ENCODE measurements at regions not wholly inside any gene's neighbourhood (a gene's known extent, or its start where the extent isn't known, plus 50 kb on each side); places are given as distances from the start of the nearest gene placed in this dataset.

GRCh38 chr11:92826136-92826535 is 143.3 kb upstream of the MTNR1B start:
- TF ChIP-seq, protein P1, sequence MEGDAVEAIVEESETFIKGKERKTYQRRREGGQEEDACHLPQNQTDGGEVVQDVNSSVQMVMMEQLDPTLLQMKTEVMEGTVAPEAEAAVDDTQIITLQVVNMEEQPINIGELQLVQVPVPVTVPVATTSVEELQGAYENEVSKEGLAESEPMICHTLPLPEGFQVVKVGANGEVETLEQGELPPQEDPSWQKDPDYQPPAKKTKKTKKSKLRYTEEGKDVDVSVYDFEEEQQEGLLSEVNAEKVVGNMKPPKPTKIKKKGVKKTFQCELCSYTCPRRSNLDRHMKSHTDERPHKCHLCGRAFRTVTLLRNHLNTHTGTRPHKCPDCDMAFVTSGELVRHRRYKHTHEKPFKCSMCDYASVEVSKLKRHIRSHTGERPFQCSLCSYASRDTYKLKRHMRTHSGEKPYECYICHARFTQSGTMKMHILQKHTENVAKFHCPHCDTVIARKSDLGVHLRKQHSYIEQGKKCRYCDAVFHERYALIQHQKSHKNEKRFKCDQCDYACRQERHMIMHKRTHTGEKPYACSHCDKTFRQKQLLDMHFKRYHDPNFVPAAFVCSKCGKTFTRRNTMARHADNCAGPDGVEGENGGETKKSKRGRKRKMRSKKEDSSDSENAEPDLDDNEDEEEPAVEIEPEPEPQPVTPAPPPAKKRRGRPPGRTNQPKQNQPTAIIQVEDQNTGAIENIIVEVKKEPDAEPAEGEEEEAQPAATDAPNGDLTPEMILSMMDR (IDR thresholded peaks at IDR 0.05; ENCODE audit: unreplicated experiment) = no peak
- Mint-ChIP-seq H3K27me3 (no peaks in the 10 kb centered on the region), H3K27ac (no peak overlapping the region), H3K9me3 (ENCODE audit: low read depth) (no peaks in the 10 kb centered on the region), H3K4me3 (ENCODE audit: low read depth) (no peak overlapping the region), H3K36me3 (ENCODE audit: insufficient read depth) (no peaks in the 10 kb centered on the region), H3K4me1 (ENCODE audit: low read depth) (peaks cover 24% of the 10 kb centered on the region)
- DNase-seq (ENCODE audit: low spot score, unreplicated experiment) = no peak

GRCh38 chr11:92826603-92827002 is 142.8 kb upstream of the MTNR1B start:
- H3K4me1 Mint-ChIP-seq (ENCODE audit: low read depth) = peaks cover 24% of the 10 kb centered on the region
- DNase-seq (ENCODE audit: low spot score, unreplicated experiment) = no peak
- H3K9me3 Mint-ChIP-seq (ENCODE audit: low read depth) = no peaks in the 10 kb centered on the region
- no peak overlapping the region for H3K27ac Mint-ChIP-seq
- no peaks in the 10 kb centered on the region for H3K27me3 Mint-ChIP-seq
- H3K4me3 Mint-ChIP-seq (ENCODE audit: low read depth) = no peak overlapping the region
- TF ChIP-seq, protein P1 (IDR thresholded peaks at IDR 0.05; ENCODE audit: unreplicated experiment) = no peak
- H3K36me3 Mint-ChIP-seq (ENCODE audit: insufficient read depth) = no peaks in the 10 kb centered on the region

DNA sequence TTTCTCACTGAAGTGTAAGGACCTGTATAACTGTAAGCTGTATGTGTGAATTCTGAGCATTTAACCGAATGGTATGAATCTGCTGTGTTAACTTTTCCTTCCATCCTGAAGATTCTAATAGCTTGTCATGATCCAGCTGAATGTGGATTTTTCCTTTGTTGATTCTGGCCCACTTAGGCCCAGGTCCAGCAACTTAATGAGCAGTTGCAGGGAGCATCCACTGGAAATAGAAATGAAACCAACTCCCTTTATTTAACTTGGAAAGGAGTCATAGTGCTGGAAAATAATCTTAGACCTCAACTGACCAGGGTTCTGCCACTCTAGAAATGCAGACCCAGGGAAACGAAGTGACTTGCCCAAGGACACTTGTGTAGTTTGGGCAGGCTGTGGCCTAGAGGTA is 142.3 kb upstream of the MTNR1B start:
- TF ChIP-seq, protein P1 (IDR thresholded peaks at IDR 0.05; ENCODE audit: unreplicated experiment) = no peak
- Mint-ChIP-seq H3K27me3 (no peaks in the 10 kb centered on the region), H3K27ac (no peak overlapping the region), H3K4me3 (ENCODE audit: low read depth) (no peak overlapping the region), H3K9me3 (ENCODE audit: low read depth) (no peaks in the 10 kb centered on the region), H3K36me3 (ENCODE audit: insufficient read depth) (no peaks in the 10 kb centered on the region), H3K4me1 (ENCODE audit: low read depth) (peaks cover 24% of the 10 kb centered on the region)
- DNase-seq (ENCODE audit: low spot score, unreplicated experiment) = no peak

DNA sequence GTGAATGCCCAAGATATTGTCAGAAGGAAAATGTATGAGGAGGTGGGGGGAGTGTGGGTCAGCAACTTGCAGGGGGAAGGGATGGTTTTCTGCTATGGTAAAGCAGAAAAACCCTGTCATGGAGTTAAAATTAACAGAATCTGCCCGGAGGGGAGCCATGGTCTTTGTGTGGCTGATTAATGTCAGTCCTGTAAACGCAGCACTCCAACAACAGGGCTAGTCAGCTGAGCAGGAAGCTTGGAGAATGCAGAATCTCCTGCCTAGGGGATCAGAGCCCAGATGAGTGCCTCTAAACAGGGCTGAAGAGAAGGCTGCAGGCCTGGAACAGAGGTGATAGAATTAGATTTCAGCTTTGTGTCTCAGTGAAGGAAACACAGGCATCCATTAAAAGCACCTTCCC is 140.9 kb upstream of the MTNR1B start:
- peaks cover 24% of the 10 kb centered on the region for H3K4me1 Mint-ChIP-seq (ENCODE audit: low read depth)
- no peaks in the 10 kb centered on the region for H3K36me3 Mint-ChIP-seq (ENCODE audit: insufficient read depth)
- no peak for DNase-seq (ENCODE audit: low spot score, unreplicated experiment)
- peak overlapping the region; percentile 64 for H3K27ac Mint-ChIP-seq
- no peak overlapping the region for H3K4me3 Mint-ChIP-seq (ENCODE audit: low read depth)
- H3K9me3 Mint-ChIP-seq (ENCODE audit: low read depth) = no peaks in the 10 kb centered on the region
- TF ChIP-seq, protein P1 (IDR thresholded peaks at IDR 0.05; ENCODE audit: unreplicated experiment) = no peak
- no peaks in the 10 kb centered on the region for H3K27me3 Mint-ChIP-seq

- Mint-ChIP-seq H3K27me3 (no peaks in the 10 kb centered on the region), H3K27ac (peak overlapping the region; percentile 64), H3K9me3 (ENCODE audit: low read depth) (no peaks in the 10 kb centered on the region), H3K4me3 (ENCODE audit: low read depth) (no peak overlapping the region), H3K36me3 (ENCODE audit: insufficient read depth) (no peaks in the 10 kb centered on the region), H3K4me1 (ENCODE audit: low read depth) (peaks cover 24% of the 10 kb centered on the region)
- no peak for DNase-seq (ENCODE audit: low spot score, unreplicated experiment)
- TF ChIP-seq, protein P1 (IDR thresholded peaks at IDR 0.05; ENCODE audit: unreplicated experiment) = no peak
Measured at GRCh38 chr11:92829121-92829520, 140.3 kb upstream of the MTNR1B start.

All from progenitor cell of endocrine pancreas (in vitro differentiated cells).